ENCODE measurements at regions not wholly inside any gene's neighbourhood (a gene's known extent, or its start where the extent isn't known, plus 50 kb on each side); places are given as distances from the start of the nearest gene placed in this dataset.

- TF ChIP-seq CTCF (IDR thresholded peaks at IDR 0.05), result no peak
- no peak for TF ChIP-seq TAF1 (IDR thresholded peaks at IDR 0.05; ENCODE audit: borderline replicate concordance, low read depth, low read length)
- no peak for TF ChIP-seq RAD21 (IDR thresholded peaks at IDR 0.05; ENCODE audit: low read length)
- TF ChIP-seq MXI1 (IDR thresholded peaks at IDR 0.05; ENCODE audit: low read depth, low read length), result no peak
- no peak for TF ChIP-seq ELF1 (IDR thresholded peaks at IDR 0.05)
- no peak for TF ChIP-seq TCF12 (IDR thresholded peaks at IDR 0.05)
- no peak for TF ChIP-seq EZH2phosphoT487 (IDR thresholded peaks at IDR 0.05; ENCODE audit: borderline replicate concordance, low read depth)
- no peak for TF ChIP-seq USF1 (IDR thresholded peaks at IDR 0.05; ENCODE audit: borderline replicate concordance, low read depth)
- TF ChIP-seq EP300 (IDR thresholded peaks at IDR 0.05; ENCODE audit: borderline replicate concordance in 1 of 2, low read depth in 1 of 2, low read length in 1 of 2), result no peak
- no peak for TF ChIP-seq RFX5 (IDR thresholded peaks at IDR 0.05; ENCODE audit: low read length)
These were observed 91.6 kb downstream of the TMEM174 start for GRCh38 chr5:73264631-73265030.
